HG02840 (cell line): ENCODE measurements at regions not wholly inside any gene's neighbourhood (a gene's known extent, or its start where the extent isn't known, plus 50 kb on each side); places are given as distances from the start of the nearest gene placed in this dataset.
"Not testable (repeated sequence)": the region's sequence is repeated elsewhere in the genome, so short reads cannot be mapped to it uniquely, and the experiment has no call there.

Source experiments
- ATAC-seq: cut with Tn5 transposase; IDR thresholded peaks from one replicate; pipeline ENCODE4 v1.9.1; 2021; ENCODE audit warnings: mild to moderate bottlenecking, moderate library complexity, moderate number of reproducible peaks; ENCODE audit not compliant: unreplicated experiment, low FRiP score

DNA sequence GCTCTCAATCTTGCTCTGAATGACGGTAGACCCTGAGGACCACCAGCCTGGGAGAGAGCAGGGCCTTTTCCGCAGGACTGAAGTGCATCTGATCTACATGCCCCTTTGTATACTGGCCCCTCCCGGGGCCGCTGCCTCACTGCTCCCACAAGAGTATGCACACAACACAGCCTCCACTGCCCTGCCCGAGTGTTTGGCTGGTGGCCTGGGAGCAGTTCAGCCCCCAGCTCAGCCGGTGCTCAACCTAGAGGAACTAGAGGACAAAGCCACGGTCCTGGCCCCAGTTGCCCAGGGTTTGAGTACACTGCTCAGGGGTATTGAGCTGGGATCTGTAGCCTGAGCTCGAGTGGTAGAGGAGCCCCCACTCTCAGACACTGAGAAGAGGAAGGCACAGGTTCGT, 118.9 kb upstream of the CAB39 start:
- no peak for ATAC-seq

DNA sequence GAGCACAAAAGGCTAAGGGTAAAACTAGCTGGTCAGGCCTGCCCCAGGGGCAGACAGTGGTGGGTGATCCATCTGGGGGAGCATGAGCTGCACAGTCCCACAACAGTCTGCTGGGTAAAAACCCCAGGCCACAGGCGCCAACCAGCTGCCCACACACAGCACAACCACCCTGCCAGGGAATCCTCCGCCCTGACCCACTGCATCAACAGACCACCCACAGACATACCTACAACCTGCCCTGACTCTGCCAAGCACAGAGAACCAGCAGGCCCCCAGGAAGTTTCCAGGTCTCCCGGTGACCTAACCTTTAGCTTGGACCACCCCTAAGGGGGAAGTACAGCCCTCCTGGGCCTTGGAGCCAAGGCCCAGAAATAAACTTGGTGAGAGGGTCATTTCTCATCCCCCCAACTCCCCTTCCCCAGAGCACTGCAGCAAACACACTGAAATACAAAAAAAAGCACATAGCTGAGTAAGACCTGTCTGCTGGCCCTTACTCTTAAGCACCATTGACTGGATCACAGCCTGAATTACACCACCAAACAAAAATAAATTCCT, 118.3 kb upstream of the CAB39 start:
- no peak for ATAC-seq

DNA sequence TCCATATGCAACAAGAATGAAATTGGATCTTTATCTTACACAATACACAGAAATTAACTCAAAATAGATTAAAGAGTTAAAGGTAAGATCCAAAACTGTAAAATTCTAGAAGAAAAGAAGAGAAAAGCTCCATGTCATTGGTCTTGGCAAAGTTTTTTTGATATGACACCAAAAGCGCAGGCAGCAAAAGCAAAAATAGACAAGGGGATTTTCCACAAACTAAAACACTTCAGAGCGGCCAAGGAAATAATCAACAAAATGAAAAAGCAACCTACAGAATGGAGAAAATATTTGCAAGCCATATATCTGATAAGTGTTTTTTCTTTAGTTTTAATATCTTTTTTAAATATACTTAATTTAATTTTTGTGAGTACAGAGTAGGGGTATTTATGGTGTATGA, 112.8 kb upstream of the CAB39 start:
- ATAC-seq = no peak

DNA sequence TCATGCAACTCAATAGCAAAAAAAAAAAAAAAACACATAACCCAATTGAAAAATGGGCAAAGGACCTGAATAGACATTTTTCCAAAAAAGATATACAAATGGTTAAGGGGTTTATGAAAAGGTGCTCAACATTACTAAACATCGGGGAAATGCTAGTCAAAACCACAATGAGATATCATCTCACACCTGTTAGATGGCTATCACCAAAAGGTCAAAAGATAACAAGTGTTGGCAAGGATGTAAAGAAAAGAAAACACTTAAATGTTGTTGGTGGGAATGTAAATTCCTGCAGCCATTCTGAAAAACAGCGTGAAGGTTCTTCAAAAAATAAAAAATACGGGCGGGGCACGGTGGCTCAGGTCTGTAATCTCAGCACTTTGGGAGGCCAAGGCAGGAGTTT, 112.4 kb upstream of the CAB39 start:
- no peak for ATAC-seq

DNA sequence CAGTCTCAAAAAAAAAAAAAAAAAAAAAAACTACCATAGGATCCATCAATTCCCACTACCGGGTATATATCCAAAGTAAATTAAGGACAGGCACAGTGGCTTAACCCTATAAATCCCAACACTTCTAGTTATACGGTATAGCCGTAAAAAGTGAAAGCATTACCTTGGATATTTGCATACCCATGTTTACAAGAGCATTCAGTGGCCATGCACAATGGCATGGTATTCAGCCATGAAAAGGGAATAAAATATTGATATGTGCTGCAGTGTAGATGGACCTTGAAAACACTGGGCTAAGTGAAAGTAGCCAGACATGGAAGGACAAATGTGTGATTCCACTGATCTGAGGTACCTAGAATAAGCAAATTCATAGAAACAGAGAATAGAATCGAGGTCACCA, 111.8 kb upstream of the CAB39 start:
- no peak for ATAC-seq

DNA sequence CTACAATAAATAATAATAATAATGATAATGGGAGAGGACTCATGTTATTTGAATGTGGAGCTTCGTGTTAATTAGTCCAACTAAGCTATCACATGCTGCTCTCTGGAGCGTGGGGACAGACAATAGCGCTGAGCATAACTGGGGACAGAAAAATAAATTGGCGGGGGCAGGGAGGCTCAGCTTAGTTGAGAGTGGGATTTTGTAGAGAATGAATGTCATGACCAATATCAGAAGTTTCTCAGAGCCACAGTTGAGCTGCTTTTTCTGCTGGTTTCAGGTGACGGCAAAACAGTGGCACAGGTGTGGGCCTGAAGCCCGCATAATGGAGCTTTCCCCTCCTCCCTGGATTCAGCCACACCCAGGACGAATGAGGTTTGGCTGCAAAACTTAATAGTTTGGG, 111.1 kb upstream of the CAB39 start:
- no peak for ATAC-seq

DNA sequence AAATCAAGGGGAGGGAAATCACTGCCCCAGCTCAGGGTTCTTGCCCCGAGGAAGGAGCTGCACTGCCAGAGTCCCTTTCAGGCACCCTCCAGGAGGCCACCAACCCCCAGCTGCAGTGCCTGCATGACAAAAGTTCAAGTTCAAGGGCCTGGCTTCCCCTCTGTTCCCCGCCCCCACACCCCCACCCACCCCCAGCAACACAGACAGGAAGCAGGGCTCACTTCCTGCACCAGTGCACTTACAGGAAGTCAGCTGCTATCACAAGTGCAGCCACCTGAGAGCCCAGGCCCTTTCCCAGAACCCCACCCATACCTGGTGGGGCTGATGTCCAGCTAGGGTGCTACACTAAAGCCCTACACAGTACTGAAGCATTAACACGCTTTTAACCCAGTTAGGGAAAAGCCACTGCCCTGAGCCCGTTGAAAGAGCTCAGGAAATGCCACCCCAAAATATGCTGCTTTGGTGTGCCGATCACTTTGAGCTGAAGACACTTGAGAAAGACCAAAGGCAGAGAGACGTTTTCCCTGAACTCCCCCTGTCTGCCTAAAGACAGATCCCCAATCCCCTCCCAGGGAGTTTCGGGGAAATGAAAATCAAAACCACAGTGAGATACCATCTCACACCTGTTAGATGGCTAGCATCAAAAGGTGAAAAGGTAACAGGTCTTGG, 109.9 kb upstream of the CAB39 start:
- ATAC-seq = peak; percentile 47

DNA sequence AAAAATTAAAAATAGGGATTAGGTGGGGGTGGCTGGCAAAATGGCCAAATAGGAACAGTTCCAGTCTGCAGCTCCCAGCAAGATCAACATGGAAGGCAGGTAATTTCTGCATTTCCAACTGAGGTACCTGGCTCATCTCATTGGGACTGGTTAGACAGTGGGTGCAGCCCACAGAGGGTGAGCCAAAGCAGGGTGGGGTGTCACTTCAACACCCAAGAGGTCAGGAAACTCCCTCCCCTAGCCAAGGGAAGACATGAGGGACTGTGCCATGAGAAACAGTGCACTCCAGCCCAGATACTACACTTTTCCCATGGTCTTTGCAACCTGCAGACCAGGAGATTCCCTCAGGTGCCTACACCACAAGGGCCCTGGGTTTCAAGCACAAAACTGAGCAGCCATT, 109.3 kb upstream of the CAB39 start:
- not testable (repeated sequence) for ATAC-seq

DNA sequence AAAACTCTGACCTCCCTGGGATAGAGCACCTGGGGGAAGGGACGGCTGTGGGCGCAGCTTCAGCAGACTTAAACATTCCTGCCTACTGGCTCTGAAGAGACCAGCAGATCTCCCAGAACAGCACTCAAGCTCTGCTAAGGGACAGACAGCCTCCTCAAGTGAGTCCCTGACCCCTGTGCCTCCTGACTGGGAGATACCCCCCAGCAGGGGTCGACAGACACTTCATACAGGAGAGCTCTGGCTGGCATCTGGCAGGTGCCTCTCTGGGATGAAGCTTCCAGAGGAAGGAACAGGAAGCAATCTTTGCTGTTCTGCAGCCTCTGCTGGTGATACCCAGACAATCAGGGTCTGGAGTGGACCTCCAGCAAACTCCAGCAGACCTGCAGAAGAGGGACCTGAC, 108.5 kb upstream of the CAB39 start:
- not testable (repeated sequence) for ATAC-seq

DNA sequence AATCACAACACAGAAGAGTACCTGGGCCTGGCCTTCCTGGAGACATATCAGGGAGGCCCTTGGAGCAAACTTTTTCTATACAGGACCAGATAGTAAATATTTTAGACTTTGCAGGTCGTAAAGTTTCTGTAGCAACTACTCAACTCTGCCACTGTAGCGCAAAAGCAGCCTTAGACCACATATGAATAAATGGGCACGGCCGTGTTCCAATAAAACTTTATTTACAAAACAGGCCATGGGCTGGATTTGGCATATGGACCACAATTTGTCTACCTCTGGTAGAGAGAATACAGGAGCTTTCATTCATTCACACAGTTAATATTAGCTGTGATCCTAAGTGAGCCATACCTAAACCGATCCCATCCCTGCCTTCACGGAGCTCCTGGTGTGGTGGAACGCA, 98.6 kb upstream of the CAB39 start:
- ATAC-seq = no peak

DNA sequence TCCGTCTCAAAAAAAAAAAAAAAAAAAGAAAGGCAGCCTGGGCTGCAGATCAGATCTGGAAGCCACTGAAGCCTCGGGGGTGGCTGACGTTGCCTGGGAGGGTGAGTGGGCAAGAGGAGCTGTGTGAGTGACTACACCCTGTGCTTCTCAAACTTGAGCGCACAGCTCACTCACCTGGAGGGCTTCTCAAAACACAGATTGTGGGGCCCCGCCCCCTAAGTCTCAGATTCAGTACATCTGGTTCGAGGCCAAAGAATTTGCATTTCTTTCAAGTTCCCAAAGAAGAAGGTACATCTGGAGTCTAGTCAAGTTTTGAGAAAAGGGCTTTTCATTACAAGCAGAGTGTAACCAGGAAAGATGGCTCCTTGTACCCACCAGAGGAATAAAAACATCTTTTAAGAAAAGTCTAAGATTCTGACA, 97.7 kb upstream of the CAB39 start:
- peak; percentile 72 for ATAC-seq

DNA sequence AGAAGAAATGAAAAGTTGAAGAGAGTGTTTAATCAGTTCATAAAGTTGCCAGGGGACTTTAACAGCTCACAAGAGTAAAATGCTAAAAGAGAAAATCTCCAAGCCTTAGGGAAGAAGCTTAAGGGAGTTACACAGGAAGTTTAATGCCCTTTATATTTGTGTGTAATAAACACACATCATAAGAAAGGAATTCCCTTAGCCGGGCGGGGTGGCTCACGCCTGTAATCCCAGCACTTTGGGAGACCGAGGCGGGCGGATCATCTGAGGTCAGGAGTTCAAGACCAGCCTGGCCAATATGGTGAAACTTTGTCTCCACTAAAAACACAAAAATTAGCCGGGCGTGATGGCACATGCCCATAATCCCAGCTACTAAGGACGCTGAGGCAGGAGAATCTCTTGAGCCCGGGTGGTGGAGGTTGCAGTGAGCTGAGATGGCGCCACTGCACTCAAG, 95.4 kb upstream of the CAB39 start:
- not testable (repeated sequence) for ATAC-seq

DNA sequence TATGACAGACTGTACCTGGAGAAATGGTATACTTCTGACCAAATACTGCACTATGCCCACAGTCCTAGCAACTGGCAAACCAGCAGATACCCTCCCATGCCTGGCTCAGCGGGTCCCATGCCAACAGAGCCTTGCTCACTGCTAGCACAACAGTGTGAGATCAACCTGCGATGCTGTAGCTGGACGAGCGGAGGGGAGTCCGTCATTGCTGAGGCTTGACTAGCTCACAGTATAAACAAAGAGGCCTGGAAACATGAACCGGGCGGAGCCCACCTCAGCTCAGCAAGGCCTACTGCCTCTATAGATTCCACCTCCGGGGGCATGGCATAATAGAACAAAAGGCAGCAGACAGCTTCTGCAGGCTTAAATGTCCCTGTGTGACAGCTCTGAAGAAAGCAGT, 93.2 kb upstream of the CAB39 start:
- no peak for ATAC-seq

DNA sequence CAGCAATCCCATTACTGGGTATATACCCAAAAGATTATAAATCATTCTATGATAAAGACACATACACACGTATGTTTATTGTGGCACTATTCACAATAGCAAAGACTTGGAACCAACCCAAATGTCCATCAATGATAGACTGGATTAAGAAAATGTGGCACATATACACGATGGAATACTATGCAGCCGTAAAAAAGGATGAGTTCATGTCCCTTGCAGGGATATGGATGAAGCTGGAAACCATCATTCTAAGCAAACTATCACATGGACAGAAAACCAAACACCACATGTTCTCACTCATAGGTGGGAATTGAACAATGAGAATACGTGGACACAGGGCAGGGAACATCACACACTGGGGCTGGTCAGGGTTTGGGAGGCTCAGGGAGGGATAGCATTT, 87.4 kb upstream of the CAB39 start:
- not testable (repeated sequence) for ATAC-seq

DNA sequence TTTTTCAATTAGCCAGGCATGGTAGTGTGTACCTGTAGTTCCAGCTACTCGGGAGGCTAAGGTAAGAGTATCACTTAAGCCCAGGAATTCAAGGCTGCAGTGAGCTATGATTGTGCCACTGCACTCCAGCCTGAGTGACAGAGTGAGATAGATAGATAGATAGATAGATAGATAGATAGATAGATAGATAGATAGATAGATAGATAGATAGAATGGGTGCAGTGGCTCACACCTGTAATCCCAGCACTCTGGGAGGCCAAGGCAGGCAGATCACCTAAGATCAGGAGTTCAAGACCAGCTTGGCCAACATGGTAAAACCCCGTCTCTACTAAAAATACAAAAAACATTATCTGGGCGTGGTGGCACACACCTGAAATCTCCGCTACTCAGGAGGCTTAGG, 85.6 kb upstream of the CAB39 start:
- not testable (repeated sequence) for ATAC-seq

DNA sequence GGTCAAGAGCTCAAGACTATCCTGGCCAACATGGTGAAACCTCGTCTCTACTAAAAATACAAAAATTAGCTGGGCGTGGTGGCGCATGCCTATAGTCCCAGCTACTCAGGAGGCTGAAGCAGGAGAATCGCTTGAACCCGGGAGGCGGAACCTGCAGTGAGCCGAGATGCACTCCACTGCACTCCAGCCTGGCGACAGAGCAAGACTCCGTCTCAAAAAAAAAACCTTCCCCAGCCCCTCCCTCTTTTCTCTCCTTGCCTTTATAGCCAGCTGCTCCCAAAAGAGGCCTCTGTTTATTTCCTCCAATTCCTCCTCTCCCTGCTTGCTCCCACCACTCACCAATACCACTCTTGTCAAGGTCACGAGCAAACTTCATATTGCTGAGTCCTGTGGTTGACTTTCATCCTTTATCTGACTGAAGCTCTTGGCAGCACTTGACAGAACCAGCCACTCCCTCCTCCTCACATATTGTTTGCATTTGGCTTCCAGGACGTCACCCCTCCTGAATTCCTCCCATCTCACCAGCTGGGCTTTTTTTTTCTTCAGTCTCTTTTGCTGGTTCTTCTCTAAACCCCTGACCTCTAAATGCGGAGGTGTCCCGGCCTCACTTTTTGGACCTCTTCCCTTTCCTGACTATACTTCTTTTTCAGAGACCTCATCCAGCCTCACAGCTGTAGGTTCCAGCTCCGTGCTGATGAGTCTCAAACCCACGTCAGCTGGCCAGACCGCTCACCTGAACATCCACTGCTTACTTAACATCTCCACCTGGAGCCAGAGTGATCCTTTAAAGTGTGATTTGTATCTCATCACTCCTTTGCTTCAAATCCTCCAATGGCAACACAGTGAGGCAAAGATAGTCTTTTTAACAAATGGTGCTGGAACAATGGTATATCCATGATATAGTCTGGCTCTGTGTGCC, 84.6 kb upstream of the CAB39 start:
- ATAC-seq = no peak

DNA sequence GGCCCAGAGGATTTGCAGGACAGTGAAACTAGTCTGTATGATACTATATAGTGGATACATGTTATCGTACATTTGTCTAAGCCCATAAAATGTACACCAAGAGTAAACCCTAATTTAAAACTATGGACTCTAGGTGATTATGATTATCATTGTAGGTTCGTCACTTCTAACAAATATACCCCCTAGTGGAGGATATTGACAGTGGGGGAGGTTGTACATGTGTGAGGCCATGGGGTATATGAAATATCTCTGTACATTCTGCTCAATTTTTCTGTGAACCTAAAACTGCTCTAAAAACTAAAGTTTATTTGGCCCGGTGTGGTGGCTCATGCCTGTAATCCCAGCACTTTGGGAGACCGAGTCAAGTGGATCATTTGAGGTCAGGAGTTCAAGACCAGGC, 81.2 kb upstream of the CAB39 start:
- ATAC-seq = no peak

DNA sequence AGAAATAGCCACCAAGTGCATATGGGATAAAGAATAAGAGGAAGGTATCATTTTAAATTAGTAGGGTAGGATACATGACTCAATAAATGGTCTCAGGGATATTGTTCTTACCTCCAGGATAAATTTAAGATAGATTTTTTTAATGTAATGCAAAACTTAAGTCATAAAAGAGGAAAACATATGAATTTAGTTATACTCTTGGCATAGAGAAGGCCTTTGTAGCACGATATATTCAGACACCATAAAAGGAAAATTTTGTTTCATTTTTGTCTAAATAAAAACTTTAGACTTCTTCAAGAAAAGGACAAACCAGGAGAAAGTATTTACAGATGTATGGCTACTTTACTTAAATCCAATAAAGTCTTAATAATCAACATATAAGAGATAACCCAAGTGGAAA, 78.5 kb upstream of the CAB39 start:
- no peak for ATAC-seq

DNA sequence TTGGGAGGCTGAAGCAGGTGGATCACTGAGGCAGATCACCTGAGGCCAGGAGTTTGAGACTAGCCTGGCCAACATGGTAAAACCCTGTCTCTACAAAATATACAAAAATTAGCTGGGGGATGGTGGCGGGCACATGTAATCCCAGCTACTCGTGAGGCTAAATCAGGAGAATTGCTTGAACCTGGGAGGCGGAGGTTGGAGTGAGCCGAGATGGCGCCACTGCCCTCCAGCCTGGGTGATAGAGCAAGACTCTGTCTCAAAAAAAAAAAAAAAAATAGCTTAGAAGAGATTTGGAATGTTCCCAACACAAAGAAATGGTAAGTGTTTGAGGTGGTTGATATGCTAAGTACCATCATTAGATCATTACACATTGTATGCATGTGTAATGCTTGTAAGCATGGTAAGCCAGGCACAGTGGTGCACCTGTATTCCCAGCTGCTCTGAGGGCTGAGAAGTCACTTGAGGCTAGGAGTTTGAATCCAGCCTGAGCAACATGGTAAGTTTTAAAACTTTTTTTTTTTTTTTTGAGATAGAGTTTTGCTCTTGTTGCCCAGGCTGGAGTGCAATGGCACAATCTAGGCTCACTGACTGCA, 77.8 kb upstream of the CAB39 start:
- not testable (repeated sequence) for ATAC-seq

DNA sequence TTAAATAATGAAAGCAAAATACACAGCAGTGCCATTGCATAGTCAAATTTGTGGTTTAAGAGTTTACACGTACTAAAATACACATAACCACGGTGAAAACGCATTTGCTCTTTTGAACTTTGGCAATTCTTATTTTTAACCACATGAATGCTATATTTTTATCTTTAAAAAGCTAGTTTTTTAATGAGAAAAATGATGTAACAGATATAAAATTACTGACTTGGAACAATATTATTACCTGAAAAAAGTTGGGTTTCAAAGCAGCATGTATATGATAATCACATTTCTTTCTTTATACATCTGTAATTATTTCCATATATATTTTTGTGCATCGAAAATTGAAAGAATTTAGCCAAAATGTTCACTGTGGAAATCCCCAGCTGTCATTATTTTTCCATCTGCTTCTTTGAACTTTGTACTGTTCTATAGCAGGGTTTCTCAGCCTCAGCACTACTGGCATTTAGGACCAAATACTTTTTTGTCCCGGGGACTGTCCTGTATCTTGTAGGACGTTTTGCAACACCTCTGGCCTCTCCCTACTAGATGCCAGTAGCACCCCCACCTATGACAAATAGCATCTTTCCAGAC, 75.9 kb upstream of the CAB39 start:
- no peak for ATAC-seq

DNA sequence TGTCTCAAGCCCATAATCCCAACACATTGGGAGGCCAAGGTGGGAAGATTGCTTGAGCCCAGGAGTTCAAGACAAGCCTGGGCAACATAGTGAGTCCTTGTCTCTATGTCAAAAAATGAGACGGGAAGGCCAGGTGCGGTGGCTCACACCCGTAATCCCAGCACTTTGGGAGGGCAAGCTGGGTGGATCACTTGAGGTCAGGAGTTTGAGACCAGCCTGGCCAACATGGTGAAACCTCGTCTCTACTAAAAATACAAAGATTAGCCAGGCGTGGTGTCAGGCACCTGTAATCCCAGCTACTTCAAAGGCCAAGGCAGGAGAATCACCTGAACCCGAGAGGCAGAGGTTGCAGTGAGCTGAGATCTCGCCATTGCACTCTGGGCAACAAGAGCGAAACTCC, 75.2 kb upstream of the CAB39 start:
- ATAC-seq = not testable (repeated sequence)
